LNCaP clone FGC (cell line): ENCODE measurements at regions not wholly inside any gene's neighbourhood (a gene's known extent, or its start where the extent isn't known, plus 50 kb on each side); places are given as distances from the start of the nearest gene placed in this dataset.

Experiments used
- DNase-seq: peaks from one replicate; pipeline ENCODE4 v3.0.0-alpha.2; 2011; ENCODE audit warnings: low read depth
- H3K4me3 ChIP-seq: 2 replicates; pipeline ENCODE4 v1.5.1; 2011; ENCODE audit warnings: mild to moderate bottlenecking, low read depth, low read length, control low read depth
- TF ChIP-seq, protein P1 (sequence below): IDR thresholded peaks from 2 replicates; pipeline ENCODE4 v1.5.1; 2012; ENCODE audit warnings: mild to moderate bottlenecking; ENCODE audit not compliant: control insufficient read depth, insufficient read depth; ENCODE audit errors: extremely low read depth

DNA sequence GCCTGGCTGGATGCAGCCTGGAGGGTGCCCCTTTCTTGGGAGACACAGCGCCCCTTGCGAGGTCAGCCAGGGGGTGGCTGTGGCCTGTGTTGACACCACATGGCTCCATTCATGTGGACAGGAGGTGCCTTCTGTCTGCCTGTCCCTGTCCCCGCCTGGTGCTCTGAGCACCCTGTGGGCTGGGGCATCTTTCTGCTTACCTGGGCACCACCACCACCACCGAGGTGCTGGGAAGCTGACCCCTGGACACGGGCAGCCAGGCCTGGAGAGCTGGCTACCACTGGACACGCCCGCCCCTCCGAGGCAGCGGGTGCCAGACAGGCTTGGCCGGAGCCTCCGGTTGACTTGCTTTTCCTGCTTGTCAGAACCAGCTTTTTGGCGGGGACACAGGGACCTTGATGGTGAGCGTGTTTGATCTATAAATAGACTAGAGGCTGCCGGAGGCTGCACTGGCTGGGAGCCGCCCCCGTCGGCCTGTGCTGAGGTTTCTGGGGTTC lies 121.3 kb upstream of the GSE1 start:
- DNase-seq = peak; percentile 86
- 0 out of 2 replicates have a peak overlapping the region, but pooled peaks have one; percentile 5 for H3K4me3 ChIP-seq
- TF ChIP-seq, protein P1, sequence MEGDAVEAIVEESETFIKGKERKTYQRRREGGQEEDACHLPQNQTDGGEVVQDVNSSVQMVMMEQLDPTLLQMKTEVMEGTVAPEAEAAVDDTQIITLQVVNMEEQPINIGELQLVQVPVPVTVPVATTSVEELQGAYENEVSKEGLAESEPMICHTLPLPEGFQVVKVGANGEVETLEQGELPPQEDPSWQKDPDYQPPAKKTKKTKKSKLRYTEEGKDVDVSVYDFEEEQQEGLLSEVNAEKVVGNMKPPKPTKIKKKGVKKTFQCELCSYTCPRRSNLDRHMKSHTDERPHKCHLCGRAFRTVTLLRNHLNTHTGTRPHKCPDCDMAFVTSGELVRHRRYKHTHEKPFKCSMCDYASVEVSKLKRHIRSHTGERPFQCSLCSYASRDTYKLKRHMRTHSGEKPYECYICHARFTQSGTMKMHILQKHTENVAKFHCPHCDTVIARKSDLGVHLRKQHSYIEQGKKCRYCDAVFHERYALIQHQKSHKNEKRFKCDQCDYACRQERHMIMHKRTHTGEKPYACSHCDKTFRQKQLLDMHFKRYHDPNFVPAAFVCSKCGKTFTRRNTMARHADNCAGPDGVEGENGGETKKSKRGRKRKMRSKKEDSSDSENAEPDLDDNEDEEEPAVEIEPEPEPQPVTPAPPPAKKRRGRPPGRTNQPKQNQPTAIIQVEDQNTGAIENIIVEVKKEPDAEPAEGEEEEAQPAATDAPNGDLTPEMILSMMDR = no peak

DNA sequence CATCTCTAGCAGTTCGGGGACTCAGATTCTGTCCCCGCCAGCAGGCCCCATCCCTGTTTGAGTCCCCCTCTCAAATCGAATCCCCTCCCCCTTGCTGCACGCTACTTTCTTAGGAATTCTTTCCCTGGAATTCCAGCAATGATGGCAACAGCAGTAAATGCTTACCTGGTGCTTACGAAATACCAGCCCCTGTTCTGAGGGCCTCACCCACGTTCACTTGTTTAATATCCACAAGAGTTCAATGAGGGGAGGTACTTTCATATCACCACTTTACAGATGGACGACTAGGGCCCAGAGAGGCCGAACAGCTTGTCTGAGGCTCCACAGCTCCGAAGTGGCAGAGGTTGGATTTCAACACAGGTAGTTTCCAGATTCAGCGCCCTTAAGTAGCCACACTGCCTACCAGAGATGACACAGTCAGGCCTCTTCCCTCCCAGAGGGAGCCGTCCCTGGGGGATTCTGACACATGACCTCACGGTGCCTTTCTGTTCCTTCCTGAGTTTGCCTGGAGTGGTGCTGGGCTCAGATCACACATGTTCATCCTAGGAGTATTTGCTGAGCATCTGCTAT lies 120.7 kb upstream of the GSE1 start:
- DNase-seq = no peak
- no peak overlapping the region for H3K4me3 ChIP-seq
- TF ChIP-seq, protein P1 = no peak

DNA sequence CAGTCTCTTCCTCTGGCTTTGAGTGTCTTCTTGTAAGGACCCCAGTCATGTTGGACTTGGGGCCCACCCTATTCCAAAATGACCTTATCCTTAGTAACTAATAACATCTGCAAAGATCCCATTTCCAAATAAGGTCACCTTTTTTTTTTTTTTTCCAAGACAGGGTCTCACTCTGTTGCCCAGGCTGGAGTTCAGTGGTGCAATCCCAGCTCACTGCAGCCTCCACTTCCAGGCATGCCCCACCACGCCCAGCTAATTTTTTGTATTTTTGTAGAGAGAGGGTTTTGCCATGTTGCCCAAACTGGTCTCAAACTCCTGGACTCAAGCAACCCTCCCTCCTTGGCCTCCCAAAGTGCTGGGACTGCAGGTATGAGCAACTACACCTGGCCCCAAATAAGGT lies 118.8 kb upstream of the GSE1 start:
- H3K4me3 ChIP-seq = no peak overlapping the region
- TF ChIP-seq, protein P1 = no peak
- no peak for DNase-seq

DNA sequence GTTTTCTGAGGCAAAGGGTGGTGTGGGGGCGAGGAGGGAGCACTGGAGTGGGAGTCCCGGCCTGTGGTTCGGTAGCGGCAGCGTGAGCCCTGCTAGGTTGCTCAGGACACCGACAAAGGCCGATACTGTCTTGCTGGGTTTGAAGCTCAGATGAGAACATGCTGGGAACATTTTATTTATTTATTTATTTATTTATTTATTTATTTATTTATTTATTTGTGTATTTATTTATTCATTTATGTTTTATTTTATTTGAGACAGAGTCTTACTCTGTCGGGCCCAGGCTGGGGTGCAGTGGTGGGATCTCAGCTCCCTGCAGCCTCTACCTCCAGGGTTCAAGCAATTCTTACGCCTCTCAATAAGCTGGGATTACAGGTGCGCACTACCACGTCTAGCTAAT lies 117.9 kb upstream of the GSE1 start:
- TF ChIP-seq, protein P1 = no peak
- no peak for DNase-seq
- H3K4me3 ChIP-seq = no peak overlapping the region

DNA sequence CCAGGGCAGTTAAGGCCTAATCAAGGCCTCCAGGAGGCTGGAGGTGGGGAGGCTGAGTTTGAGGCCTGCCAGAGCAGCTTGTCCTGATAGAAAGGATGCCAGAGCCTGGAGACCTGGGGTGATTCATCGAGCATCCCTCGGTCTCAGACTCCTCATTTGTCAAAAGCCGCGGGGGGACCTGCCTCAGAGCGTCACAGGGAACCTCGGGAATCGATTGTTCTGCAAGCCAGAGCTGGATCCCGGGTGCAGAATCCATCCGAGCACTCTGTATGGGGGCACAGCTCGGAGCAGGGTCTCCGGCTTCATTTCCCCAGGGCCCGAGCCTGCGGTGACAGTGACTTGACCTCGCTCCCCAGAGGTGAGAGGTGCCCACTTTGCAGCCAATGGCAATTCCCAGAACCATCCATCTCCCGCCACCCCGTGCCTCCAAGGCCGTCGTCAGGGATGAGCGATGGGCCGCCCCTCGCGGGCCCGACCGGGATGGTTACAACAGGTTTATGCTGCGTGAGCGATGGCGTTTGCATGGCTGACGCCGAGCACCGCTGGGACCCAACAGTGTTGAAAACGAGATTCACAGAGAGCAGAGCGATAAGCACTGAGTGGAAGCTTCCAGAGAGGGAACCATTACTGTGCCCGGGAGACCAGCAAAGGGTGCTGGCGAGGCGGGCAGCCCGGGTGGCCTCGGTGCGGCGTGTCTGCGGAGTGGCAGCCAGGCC lies 117.1 kb upstream of the GSE1 start:
- no peak for DNase-seq
- TF ChIP-seq, protein P1 = no peak
- H3K4me3 ChIP-seq = no peak overlapping the region

DNA sequence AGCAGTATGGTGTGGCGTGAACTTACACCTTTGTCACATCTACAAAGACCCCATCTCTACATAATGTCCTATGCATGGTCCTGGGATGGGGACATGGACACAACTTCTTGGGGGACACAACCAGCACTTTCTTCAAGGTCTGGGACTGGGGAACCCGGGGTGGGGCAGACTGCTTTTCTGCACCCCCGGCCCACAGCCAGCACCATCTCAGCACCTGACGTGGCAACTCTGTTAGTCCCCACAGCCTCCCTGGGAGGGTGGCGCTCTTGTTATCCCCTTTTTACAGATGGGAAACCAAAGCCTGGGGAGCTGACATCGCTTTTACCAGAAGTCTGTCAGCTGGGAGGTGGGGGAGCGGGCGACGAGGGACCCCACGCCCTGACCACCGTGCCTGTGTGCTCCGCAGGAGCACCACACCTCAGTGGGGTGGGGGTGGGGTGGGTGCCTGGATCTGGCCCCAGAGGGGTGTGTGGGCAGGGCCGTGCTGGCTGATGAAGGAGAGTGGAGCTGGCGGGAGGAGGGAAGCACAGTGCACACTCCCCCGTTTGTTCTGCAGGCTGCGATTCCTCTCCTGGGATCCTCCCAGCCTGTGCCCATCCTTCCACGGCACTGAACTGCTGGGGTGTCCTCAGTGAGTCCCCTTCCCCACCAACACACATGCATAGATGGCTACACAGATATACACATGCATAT lies 115.4 kb upstream of the GSE1 start:
- DNase-seq = no peak
- H3K4me3 ChIP-seq = no peak overlapping the region
- TF ChIP-seq, protein P1 = no peak
